IPS DF 4.7 (cell line): ENCODE measurements at regions not wholly inside any gene's neighbourhood (a gene's known extent, or its start where the extent isn't known, plus 50 kb on each side); places are given as distances from the start of the nearest gene placed in this dataset.

Source experiments
- DNase-seq: peaks from one replicate; pipeline ENCODE4 v3.0.0-alpha.2; 2013; ENCODE audit warnings: low spot score; ENCODE audit errors: extremely low read depth

GRCh38 chr22:47798229-47798628 lies 1035.8 kb downstream of the TBC1D22A start:
- no peak for DNase-seq

- no peak for DNase-seq
Measured at GRCh38 chr22:47797342-47797945, 1035.0 kb downstream of the TBC1D22A start.

GRCh38 chr22:47796128-47796908 lies 1033.9 kb downstream of the TBC1D22A start:
- no peak for DNase-seq

- DNase-seq: no peak
Measured at GRCh38 chr22:47795477-47796127, 1033.2 kb downstream of the TBC1D22A start.

- no peak for DNase-seq
Measured at GRCh38 chr22:47794851-47795250, 1032.4 kb downstream of the TBC1D22A start.

- DNase-seq: no peak
Measured at GRCh38 chr22:47793304-47794101, 1031.1 kb downstream of the TBC1D22A start.

GRCh38 chr22:47789171-47789570 lies 1026.7 kb downstream of the TBC1D22A start:
- DNase-seq: no peak

GRCh38 chr22:47788461-47788860 lies 1026.0 kb downstream of the TBC1D22A start:
- DNase-seq: no peak

GRCh38 chr22:47787501-47788227 lies 1025.2 kb downstream of the TBC1D22A start:
- DNase-seq: no peak

GRCh38 chr22:47786650-47787290 lies 1024.3 kb downstream of the TBC1D22A start:
- DNase-seq: no peak

- DNase-seq: no peak
Measured at GRCh38 chr22:47784991-47785390, 1022.5 kb downstream of the TBC1D22A start.

GRCh38 chr22:47784367-47784983 lies 1022.0 kb downstream of the TBC1D22A start:
- no peak for DNase-seq

GRCh38 chr22:47783433-47784366 lies 1021.2 kb downstream of the TBC1D22A start:
- no peak for DNase-seq

GRCh38 chr22:47782328-47783075 lies 1020.1 kb downstream of the TBC1D22A start:
- no peak for DNase-seq

GRCh38 chr22:47781427-47782111 lies 1019.1 kb downstream of the TBC1D22A start:
- no peak for DNase-seq

GRCh38 chr22:47781024-47781423 lies 1018.6 kb downstream of the TBC1D22A start:
- DNase-seq: no peak

GRCh38 chr22:47780281-47780875 lies 1017.9 kb downstream of the TBC1D22A start:
- no peak for DNase-seq
